AG04449 (cell line): ENCODE measurements at regions not wholly inside any gene's neighbourhood (a gene's known extent, or its start where the extent isn't known, plus 50 kb on each side); places are given as distances from the start of the nearest gene placed in this dataset.

Experiments
- CTCF ChIA-PET: fragments of 350-600 bp; formaldehyde crosslinking; extraction: SDS; loops from one replicate; lab custom pipeline; 2021; ENCODE audit warnings: antibody characterized with exemption; lab: Yijun Ruan, JAX
- POLR2A ChIA-PET: fragments of 400-600, 350-600 bp; formaldehyde crosslinking; extraction: SDS; loops from one replicate; lab custom pipeline; 2020; ENCODE audit warnings: antibody characterized with exemption, inconsistent platforms; lab: Yijun Ruan, JAX
- DNase-seq: peaks from one replicate; pipeline ENCODE4 v3.0.0-alpha.2; 2010; ENCODE audit warnings: low read depth, low spot score
- H3K4me3 ChIP-seq: 2 replicates; pipeline ENCODE4 v1.5.1; 2011; ENCODE audit warnings: low read depth, mild to moderate bottlenecking, control low read depth, low read length
- TF ChIP-seq, protein P1 (sequence below): IDR thresholded peaks from one replicate; pipeline ENCODE4 v1.5.1; 2011; ENCODE audit warnings: mild to moderate bottlenecking, moderate library complexity, low read length, control low read depth, inconsistent platforms; ENCODE audit not compliant: insufficient read depth; ENCODE audit errors: missing control alignments

DNA sequence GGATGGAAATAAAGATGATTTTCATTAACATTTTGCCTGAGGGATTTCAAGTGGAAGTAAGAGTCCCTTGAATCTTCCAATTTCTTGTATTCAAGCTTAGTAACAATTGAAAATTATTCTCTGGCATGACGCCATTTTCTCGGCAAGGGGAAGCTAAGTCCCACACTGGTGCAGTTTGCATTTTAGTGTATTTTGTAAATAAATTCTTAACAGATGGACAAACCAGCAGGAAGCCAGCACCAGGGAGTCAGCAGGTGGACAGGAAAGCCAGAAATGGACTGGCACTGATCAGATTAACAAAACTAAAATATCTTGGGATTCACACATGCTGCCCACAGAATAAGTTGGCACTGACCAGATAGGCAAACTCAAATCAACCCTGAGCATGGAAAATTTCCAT, 311.3 kb downstream of the LRRIQ3 start:
- POLR2A ChIA-PET, result no interaction called here
- CTCF ChIA-PET, result no interaction called here
- DNase-seq, result no peak
- no peak overlapping the region for H3K4me3 ChIP-seq
- TF ChIP-seq, protein P1, sequence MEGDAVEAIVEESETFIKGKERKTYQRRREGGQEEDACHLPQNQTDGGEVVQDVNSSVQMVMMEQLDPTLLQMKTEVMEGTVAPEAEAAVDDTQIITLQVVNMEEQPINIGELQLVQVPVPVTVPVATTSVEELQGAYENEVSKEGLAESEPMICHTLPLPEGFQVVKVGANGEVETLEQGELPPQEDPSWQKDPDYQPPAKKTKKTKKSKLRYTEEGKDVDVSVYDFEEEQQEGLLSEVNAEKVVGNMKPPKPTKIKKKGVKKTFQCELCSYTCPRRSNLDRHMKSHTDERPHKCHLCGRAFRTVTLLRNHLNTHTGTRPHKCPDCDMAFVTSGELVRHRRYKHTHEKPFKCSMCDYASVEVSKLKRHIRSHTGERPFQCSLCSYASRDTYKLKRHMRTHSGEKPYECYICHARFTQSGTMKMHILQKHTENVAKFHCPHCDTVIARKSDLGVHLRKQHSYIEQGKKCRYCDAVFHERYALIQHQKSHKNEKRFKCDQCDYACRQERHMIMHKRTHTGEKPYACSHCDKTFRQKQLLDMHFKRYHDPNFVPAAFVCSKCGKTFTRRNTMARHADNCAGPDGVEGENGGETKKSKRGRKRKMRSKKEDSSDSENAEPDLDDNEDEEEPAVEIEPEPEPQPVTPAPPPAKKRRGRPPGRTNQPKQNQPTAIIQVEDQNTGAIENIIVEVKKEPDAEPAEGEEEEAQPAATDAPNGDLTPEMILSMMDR, result no peak

DNA sequence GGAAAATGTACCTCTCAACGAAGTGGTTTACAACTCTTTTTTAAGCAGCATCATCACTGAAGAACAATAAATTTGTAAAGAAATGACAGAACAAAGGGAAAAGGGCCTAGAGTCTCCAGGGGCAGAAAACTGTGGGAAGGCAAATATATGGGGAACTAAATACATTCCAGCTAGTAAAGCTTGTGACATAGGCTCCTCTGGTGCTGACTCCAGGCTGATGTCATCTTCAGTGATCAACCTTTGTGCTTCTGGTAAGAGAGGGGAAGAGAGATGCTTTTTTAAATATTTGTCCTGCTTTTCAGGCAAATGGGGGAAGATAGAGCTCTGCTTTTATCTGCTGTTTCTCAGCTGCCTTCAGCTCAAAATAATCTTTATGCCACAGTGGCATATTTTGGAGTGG, 323.2 kb downstream of the LRRIQ3 start:
- CTCF ChIA-PET, result no interaction called here

DNA sequence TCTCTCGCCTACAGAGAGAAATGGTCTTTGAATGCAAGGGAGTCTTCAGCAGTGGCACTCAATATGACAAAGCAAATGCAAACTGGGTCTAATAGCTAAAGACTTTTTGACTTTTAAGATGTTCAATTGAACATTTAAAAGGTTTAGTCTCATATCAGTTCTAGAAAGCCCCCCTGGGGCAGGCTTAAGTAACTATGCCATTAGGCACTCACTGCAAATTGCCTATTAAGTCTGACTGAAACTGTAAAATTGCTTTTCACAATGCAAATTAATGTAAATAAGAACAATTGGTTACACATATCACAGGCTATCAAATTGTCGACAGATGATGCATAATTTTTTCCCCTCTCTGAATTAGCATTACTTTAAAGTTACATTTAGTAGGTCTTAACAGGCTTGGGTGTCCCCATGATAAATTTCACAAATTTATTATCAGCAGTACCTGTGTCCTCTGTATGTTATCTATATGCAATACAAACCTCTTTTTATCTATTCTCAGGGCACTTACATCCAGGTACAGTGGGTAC, 329.1 kb downstream of the LRRIQ3 start:
- TF ChIP-seq, protein P1, result no peak
- no peak for DNase-seq
- no peak overlapping the region for H3K4me3 ChIP-seq
- CTCF ChIA-PET, result no interaction called here
- POLR2A ChIA-PET, result no interaction called here

More for the DNA sequence above, 323.2 kb downstream of the LRRIQ3 start:
- no peak overlapping the region for H3K4me3 ChIP-seq
- TF ChIP-seq, protein P1, result no peak
- DNase-seq, result no peak
- POLR2A ChIA-PET, result no interaction called here

DNA sequence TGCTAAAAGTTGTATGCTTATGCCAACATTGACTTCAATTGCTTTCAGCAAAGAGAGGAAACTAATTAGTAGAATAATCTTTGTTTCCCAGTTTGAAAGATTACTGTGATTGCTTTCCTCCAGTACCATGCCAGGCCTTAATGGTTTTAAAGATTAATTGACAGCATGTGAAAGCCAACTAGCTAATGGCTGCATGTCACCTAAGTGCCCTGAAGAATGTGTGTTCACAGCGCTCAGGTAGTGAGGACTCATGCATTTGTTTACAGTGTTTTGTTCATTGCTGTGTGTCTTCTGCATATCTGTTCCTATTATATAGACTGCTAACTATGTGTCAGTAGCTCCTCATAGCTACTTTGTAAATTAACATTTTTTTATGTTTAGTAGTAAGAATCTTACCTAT, 335.6 kb downstream of the LRRIQ3 start:
- DNase-seq, result no peak
- TF ChIP-seq, protein P1, result no peak
- ChIA-PET POLR2A (no interaction called here), CTCF (no interaction called here)
- H3K4me3 ChIP-seq, result no peak overlapping the region

DNA sequence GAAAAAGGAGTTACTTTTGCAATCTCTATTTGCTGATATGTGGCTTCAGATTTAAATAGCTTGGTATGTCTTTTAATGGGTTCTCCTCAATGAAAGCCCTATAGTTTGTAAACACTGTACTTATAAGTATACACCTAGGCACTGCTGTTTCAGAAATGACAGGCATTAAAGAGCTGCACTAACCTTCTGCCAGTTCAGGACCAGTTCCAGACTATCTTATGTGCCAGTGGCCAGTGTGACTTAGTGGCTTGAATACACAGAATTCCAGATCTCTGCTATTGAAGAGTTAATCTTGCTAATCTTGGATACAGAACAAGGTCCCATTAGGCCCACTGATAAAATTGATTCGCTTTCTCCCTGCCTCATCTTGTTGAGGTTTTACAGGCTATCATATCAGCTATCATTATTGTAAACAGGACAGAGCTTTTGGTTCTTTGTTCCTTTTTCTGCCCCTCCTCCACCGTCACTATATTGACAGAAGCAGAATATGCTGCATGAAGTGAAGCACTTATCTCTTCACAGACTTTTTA, 337.5 kb downstream of the LRRIQ3 start:
- CTCF ChIA-PET, result no interaction called here
- POLR2A ChIA-PET, result no interaction called here
- H3K4me3 ChIP-seq, result no peak overlapping the region
- no peak for DNase-seq
- TF ChIP-seq, protein P1, result no peak

DNA sequence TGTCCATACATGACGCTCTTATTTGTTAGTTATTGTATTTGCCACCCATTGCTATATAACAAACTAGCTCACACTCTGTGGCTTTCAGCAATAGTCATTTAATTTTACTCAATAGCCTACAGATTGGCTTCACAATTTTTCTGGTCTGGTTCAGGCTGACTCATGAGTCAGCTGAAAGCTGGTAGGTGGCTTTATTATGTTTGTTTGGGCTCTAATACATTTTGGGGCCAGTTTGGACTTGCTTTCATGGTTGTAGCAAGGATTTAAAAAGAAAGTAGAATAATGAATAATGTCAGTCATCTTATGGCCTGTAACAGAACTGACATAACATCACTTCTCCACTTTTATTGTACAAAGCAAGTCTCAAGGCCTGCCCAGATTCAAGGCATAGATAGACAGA, 338.7 kb downstream of the LRRIQ3 start:
- ChIA-PET POLR2A (no interaction called here), CTCF (no interaction called here)
- no peak overlapping the region for H3K4me3 ChIP-seq
- TF ChIP-seq, protein P1, result no peak
- DNase-seq, result no peak
